Left ventricle myocardium superior (tissue), 1 donor: ENCODE measurements at regions not wholly inside any gene's neighbourhood (a gene's known extent, or its start where the extent isn't known, plus 50 kb on each side); places are given as distances from the start of the nearest gene placed in this dataset.

Experiments used
- ATAC-seq: fragments of 200-7000 bp; cut with Tn5 transposase; one replicate; pipeline ENCODE4 v1.9.1; 2020; ENCODE audit warnings: mild to moderate bottlenecking, moderate library complexity
- DNase-seq: peaks from one replicate; pipeline ENCODE4 v3.0.0-alpha.2; 2020
- intact Hi-C: fragments of 100-400 bp; cut with micrococcal nuclease; formaldehyde crosslinking; loops from one replicate; pipeline ENCODE4 v1.11.0; 2022
- donor health status: DM: no; HTN: yes; CAD: no; lungs with severe emphysema.

- intact Hi-C loops: no loop called here
- ATAC-seq: no peak
- DNase-seq: no peak
These were observed 52.0 kb upstream of the RYK start for GRCh38 chr3:134302674-134303073.

- ATAC-seq: peak; percentile 80
- no peak for DNase-seq
- intact Hi-C loops: no loop called here
These were observed 49.9 kb upstream of the RYK start for GRCh38 chr3:134300520-134300919.
